Chondrocyte (in vitro differentiated cells): ENCODE measurements at regions not wholly inside any gene's neighbourhood (a gene's known extent, or its start where the extent isn't known, plus 50 kb on each side); places are given as distances from the start of the nearest gene placed in this dataset.

Experiments used
- DNase-seq: peaks from one replicate; pipeline ENCODE4 v3.0.0; 2021; ENCODE audit warnings: mixed read lengths, low spot score
- H3K27ac Mint-ChIP-seq: one replicate; pipeline ENCODE4 v1.8.0; 2021; ENCODE audit warnings: mild to moderate bottlenecking, moderate library complexity, mixed read lengths; ENCODE audit not compliant: unreplicated experiment
- H3K27me3 Mint-ChIP-seq: 2 replicates; pipeline ENCODE4 v1.8.0; 2021; ENCODE audit warnings: low read depth, mixed read lengths
- H3K36me3 Mint-ChIP-seq: 2 replicates; pipeline ENCODE4 v1.8.0; 2021; ENCODE audit warnings: low read depth, mixed read lengths
- H3K4me1 Mint-ChIP-seq: 2 replicates; pipeline ENCODE4 v1.8.0; 2021; ENCODE audit warnings: low read depth, mild to moderate bottlenecking, mixed read lengths
- H3K4me3 Mint-ChIP-seq: one replicate; pipeline ENCODE4 v1.8.0; 2021; ENCODE audit warnings: mild to moderate bottlenecking, moderate library complexity, mixed read lengths; ENCODE audit not compliant: unreplicated experiment
- H3K9me3 Mint-ChIP-seq: 2 replicates; pipeline ENCODE4 v1.8.0; 2021; ENCODE audit warnings: low read depth, mixed read lengths
- TF ChIP-seq, protein P1 (sequence below): fragments of 200-600 bp; sonication (generic); IDR thresholded peaks from 2 replicates; pipeline ENCODE4 v1.5.0; 2021; ENCODE audit warnings: antibody characterized with exemption, mild to moderate bottlenecking, moderate library complexity

DNA sequence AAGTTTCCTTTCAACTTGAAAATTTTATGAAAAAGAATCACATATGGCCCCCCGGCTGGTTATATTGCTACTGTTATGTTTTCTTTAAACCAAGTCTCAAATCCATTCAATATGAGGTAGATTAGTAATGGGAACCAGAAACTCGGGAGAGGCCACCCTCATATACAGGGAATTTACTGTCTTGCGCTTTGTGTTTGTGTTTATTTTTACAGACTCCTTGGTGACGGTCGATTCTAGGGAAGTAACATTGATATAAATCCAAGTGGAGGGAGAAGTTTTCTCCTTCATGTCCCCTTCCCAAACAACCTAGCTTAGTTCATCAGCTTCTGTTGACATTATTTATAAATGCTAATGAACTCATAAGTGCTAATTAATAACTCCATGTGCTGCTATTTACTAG lies 163.5 kb upstream of the LMO4 start:
- Mint-ChIP-seq H3K36me3 (no peaks in the 10 kb centered on the region), H3K4me1 (peaks cover 16% of the 10 kb centered on the region), H3K4me3 (no peak overlapping the region), H3K27ac (no peak overlapping the region), H3K27me3 (no peaks in the 10 kb centered on the region), H3K9me3 (no peaks in the 10 kb centered on the region)
- no peak for DNase-seq
- TF ChIP-seq, protein P1, sequence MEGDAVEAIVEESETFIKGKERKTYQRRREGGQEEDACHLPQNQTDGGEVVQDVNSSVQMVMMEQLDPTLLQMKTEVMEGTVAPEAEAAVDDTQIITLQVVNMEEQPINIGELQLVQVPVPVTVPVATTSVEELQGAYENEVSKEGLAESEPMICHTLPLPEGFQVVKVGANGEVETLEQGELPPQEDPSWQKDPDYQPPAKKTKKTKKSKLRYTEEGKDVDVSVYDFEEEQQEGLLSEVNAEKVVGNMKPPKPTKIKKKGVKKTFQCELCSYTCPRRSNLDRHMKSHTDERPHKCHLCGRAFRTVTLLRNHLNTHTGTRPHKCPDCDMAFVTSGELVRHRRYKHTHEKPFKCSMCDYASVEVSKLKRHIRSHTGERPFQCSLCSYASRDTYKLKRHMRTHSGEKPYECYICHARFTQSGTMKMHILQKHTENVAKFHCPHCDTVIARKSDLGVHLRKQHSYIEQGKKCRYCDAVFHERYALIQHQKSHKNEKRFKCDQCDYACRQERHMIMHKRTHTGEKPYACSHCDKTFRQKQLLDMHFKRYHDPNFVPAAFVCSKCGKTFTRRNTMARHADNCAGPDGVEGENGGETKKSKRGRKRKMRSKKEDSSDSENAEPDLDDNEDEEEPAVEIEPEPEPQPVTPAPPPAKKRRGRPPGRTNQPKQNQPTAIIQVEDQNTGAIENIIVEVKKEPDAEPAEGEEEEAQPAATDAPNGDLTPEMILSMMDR = no peak

DNA sequence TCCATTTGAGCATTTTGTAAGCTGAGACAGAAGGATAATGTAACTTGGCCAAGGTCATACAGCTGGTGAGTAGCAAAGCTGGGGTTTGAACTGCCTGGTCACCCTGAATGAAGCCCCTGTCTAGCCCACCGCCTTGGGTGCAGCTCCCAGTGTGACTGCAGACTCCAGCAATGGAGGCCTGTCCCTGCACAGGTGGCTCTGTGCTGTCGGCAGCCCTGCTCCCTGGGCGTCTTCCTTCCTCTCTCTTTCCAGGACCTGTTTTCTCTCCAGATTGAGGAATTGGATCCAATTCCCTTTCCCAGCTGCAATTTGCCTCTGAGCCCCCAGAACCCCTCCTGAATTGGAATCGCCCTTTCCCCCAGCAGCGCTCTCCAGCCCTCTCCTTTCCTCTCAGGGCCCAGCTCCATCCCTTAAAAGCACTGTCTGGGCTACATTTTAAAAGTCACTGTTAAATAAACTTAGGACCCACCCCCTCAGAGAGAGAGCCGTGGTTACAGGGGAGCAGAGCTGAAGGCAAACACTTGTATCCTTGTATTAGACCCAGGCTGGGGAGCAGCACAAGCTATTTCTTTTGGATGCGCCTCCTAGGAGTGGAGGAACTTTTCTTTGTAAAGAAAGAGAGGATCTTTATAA lies 161.4 kb upstream of the LMO4 start:
- Mint-ChIP-seq H3K9me3 (no peaks in the 10 kb centered on the region), H3K4me3 (no peak overlapping the region), H3K27ac (no peak overlapping the region), H3K27me3 (no peaks in the 10 kb centered on the region), H3K36me3 (no peaks in the 10 kb centered on the region), H3K4me1 (peaks cover 30% of the 10 kb centered on the region)
- no peak for DNase-seq
- TF ChIP-seq, protein P1 = no peak

DNA sequence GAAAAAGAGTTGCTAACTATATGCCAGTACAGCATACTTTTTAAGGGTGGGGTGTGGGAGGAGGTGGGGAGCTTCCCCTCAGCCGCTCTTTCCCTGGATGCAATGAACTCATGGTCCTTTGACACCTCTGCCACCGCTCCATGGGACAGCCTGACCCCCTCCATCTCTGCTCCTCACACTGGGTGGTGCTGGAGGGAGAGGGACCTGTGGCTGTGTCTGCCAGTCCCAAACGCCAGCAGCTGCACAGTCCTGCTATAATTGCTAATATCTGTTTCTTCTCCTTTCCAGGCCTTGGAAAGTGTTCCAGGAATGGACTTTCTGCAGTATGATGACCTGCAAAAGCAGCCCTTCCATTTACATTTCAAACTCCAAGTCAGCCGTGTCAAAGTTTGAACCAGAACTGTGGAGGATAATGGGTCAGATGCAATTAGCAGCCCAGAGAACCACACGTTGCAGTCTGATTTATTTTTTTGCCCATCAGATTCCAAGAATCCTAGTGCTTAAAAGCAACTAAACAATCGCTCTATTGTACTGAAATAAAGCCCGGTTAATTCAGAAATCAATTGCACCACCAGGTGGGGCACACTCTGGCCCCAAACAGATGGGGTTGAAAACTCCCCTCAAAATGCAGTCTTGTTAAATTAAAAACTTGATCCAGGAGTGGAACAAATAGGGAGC lies 160.7 kb upstream of the LMO4 start:
- Mint-ChIP-seq H3K4me3 (no peak overlapping the region), H3K27ac (no peak overlapping the region), H3K27me3 (no peaks in the 10 kb centered on the region), H3K4me1 (peaks cover 30% of the 10 kb centered on the region), H3K36me3 (no peaks in the 10 kb centered on the region), H3K9me3 (no peaks in the 10 kb centered on the region)
- TF ChIP-seq, protein P1 = peak; percentile 49
- no peak for DNase-seq

DNA sequence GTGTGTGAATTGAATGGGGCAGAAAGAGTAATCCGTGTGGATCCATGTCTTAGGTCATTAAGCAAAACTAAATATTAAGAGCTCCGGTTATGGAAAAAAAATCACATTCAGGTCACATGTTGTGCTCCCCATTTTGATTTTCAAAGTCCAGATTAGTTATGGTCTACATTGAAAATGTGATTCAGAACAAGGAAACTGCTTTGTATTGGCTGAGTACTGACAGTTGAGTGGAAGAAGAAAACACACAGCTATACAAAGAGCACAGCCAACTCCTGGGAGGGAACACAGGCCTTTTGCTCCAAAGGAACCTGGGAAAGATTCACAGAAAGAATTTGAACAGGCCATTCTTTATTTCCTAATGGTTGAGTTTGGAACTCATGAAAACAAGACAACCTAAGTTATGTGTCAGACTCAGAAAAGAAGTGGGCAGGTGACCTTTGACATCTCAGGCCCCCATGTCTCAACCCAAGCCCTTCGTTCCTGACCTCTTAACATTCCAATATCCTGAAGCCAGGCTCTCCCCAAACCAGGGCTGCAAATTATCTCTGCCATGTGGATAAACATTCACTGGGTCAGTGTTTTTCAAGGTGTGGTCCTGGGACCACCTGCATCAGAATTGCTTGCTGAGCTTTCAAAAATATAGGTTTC lies 159.3 kb upstream of the LMO4 start:
- H3K4me3 Mint-ChIP-seq = no peak overlapping the region
- H3K27ac Mint-ChIP-seq = no peak overlapping the region

GRCh38 chr1:87170157-87170556 lies 158.5 kb upstream of the LMO4 start:
- H3K36me3 Mint-ChIP-seq = no peaks in the 10 kb centered on the region
- no peaks in the 10 kb centered on the region for H3K9me3 Mint-ChIP-seq
- no peak for DNase-seq
- TF ChIP-seq, protein P1 = no peak
- peaks cover 36% of the 10 kb centered on the region for H3K4me1 Mint-ChIP-seq
- H3K27me3 Mint-ChIP-seq = no peaks in the 10 kb centered on the region
- no peak overlapping the region for H3K27ac Mint-ChIP-seq
- no peak overlapping the region for H3K4me3 Mint-ChIP-seq

More for the DNA sequence above, 159.3 kb upstream of the LMO4 start:
- Mint-ChIP-seq H3K36me3 (no peaks in the 10 kb centered on the region), H3K27me3 (no peaks in the 10 kb centered on the region), H3K9me3 (no peaks in the 10 kb centered on the region), H3K4me1 (peaks cover 30% of the 10 kb centered on the region)
- TF ChIP-seq, protein P1 = no peak
- no peak for DNase-seq
